ENCODE measurements at regions not wholly inside any gene's neighbourhood (a gene's known extent, or its start where the extent isn't known, plus 50 kb on each side); places are given as distances from the start of the nearest gene placed in this dataset.
"Not testable (repeated sequence)": the region's sequence is repeated elsewhere in the genome, so short reads cannot be mapped to it uniquely, and the experiment has no call there.

- no peak for DNase-seq (ENCODE audit: low spot score)
Observed at GRCh38 chr2:111251711-111252110, 131.0 kb downstream of the BCL2L11 start.

GRCh38 chr2:111252436-111252835 lies 131.7 kb downstream of the BCL2L11 start:
- no peak for DNase-seq (ENCODE audit: low spot score)

GRCh38 chr2:111254916-111255315 lies 134.2 kb downstream of the BCL2L11 start:
- not testable (repeated sequence) for DNase-seq (ENCODE audit: low spot score)

- not testable (repeated sequence) for DNase-seq (ENCODE audit: low spot score)
Observed at GRCh38 chr2:111256628-111257027, 135.9 kb downstream of the BCL2L11 start.

- not testable (repeated sequence) for DNase-seq (ENCODE audit: low spot score)
Observed at GRCh38 chr2:111257607-111258006, 136.9 kb downstream of the BCL2L11 start.

- DNase-seq (ENCODE audit: low spot score) = not testable (repeated sequence)
Observed at GRCh38 chr2:111258318-111258717, 137.6 kb downstream of the BCL2L11 start.

GRCh38 chr2:111262627-111263379 lies 142.1 kb downstream of the BCL2L11 start:
- DNase-seq (ENCODE audit: low spot score) = not testable (repeated sequence)

GRCh38 chr2:111263380-111264017 lies 142.8 kb downstream of the BCL2L11 start:
- not testable (repeated sequence) for DNase-seq (ENCODE audit: low spot score)

GRCh38 chr2:111264956-111265355 lies 144.2 kb downstream of the BCL2L11 start:
- not testable (repeated sequence) for DNase-seq (ENCODE audit: low spot score)

- DNase-seq (ENCODE audit: low spot score) = not testable (repeated sequence)
Observed at GRCh38 chr2:111266556-111266955, 145.8 kb downstream of the BCL2L11 start.

GRCh38 chr2:111267038-111267437 lies 146.3 kb downstream of the BCL2L11 start:
- peak; percentile 8 for DNase-seq (ENCODE audit: low spot score)

GRCh38 chr2:111269761-111270323 lies 149.1 kb downstream of the BCL2L11 start:
- not testable (repeated sequence) for DNase-seq (ENCODE audit: low spot score)

- DNase-seq (ENCODE audit: low spot score) = not testable (repeated sequence)
Observed at GRCh38 chr2:111270569-111270968, 149.9 kb downstream of the BCL2L11 start.

GRCh38 chr2:111271647-111272304 lies 151.1 kb downstream of the BCL2L11 start:
- not testable (repeated sequence) for DNase-seq (ENCODE audit: low spot score)

- DNase-seq (ENCODE audit: low spot score) = not testable (repeated sequence)
Observed at GRCh38 chr2:111273007-111273406, 152.3 kb downstream of the BCL2L11 start.

- not testable (repeated sequence) for DNase-seq (ENCODE audit: low spot score)
Observed at GRCh38 chr2:111275047-111275853, 154.5 kb downstream of the BCL2L11 start.

- not testable (repeated sequence) for DNase-seq (ENCODE audit: low spot score)
Observed at GRCh38 chr2:111275854-111276171, 155.1 kb downstream of the BCL2L11 start.

- DNase-seq (ENCODE audit: low spot score) = not testable (repeated sequence)
Observed at GRCh38 chr2:111278133-111278532, 157.4 kb downstream of the BCL2L11 start.

GRCh38 chr2:111280709-111281286 lies 160.1 kb downstream of the BCL2L11 start:
- DNase-seq (ENCODE audit: low spot score) = not testable (repeated sequence)

- DNase-seq (ENCODE audit: low spot score) = not testable (repeated sequence)
Observed at GRCh38 chr2:111282162-111282561, 161.4 kb downstream of the BCL2L11 start.

All from pons (tissue), 1 donor.